ENCODE measurements at regions not wholly inside any gene's neighbourhood (a gene's known extent, or its start where the extent isn't known, plus 50 kb on each side); places are given as distances from the start of the nearest gene placed in this dataset.

GRCh38 chr1:213560226-213560625, 427.5 kb upstream of the PROX1 start:
- TF ChIP-seq CTCF (IDR thresholded peaks at IDR 0.05), result no peak
- TF ChIP-seq EZH2 (IDR thresholded peaks at IDR 0.05), result no peak

All from neural progenitor cell (in vitro differentiated cells).